ENCODE measurements at regions not wholly inside any gene's neighbourhood (a gene's known extent, or its start where the extent isn't known, plus 50 kb on each side); places are given as distances from the start of the nearest gene placed in this dataset.

- DNase-seq = no peak
Measured at GRCh38 chr11:33520112-33520511, 180.5 kb downstream of the C11orf91 start.

- peak; percentile 48 for DNase-seq
Measured at GRCh38 chr11:33515347-33515746, 185.3 kb downstream of the C11orf91 start.

DNA sequence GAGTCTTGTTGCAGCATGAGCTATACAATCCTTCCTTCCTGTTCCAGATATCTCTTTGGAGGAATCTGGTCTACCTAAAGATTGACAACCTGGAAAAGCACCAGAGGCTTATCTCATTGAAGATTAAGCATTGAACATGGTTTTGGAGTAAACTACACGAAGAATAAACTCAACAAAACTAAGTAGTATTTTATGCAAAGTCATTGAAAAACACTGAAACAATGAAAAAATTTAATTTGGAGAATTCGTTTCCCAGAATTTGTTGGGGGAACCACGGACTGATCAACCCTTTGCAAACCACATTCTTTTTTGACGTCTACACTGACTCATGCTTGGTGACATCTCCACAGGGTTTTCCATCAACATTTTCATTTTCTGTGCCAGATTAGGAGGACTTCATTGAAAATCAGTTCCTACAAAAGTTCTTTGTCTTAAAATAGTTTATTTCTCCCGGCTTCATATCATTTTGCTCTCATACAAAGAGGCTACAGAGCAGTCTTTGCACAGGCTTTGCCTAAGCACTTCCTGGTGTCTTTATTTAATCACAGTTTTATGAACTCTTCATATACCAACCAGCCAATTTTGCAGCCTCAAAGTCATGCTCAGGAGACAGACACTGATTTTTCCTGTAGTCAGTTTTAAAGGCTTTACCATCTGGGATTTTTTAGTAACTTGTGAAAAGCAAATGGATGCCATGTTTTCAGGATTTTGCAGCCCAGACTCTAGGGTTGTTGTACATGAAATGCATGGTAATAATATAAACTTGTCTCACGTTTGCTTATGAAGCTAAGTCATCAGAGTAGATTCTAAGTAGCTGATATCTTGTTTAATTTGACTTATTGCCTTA is 186.3 kb downstream of the C11orf91 start:
- no peak for DNase-seq

- DNase-seq = no peak
Measured at GRCh38 chr11:33509632-33510031, 191.0 kb downstream of the C11orf91 start.

GRCh38 chr11:33507967-33508366 is 192.7 kb downstream of the C11orf91 start:
- DNase-seq = peak; percentile 52

DNA sequence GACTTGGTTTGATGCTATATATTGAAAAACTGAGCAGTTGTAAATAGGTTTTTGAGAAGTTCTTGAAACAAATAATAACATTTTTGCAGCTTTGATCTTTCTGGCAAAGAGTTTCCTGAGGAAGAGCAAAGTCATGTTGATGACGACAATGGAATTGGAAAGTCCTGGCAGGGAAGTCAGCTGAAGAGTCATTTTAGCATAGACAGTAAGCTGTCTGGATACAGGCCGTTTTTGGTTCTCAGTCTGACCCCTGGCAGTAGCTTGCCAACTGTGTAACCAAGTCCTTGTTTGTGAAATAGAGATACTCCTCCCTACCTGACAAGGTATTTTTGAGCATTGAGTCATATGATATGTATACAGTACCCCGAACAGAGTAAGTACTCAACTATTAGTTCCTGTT is 193.3 kb downstream of the C11orf91 start:
- DNase-seq = no peak

DNA sequence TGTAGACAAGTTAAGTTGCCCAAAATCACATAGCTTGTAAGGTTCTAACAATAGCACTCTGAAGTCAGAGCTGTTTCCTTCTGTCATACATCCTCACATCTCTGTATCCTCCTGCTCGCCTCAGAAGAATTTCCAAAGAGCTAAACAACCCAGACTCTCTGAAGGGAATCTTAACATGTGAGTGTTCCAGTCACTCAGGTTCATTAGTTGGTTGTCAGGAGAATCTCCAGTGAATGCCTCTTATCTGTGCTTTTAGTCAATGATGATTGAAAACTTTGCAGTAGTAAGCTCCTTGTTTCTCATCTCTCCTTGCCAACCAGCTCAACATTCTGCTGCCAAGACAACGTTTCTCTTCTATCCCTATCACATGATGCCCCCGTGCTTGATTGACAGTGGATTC is 195.5 kb downstream of the C11orf91 start:
- DNase-seq = no peak

DNA sequence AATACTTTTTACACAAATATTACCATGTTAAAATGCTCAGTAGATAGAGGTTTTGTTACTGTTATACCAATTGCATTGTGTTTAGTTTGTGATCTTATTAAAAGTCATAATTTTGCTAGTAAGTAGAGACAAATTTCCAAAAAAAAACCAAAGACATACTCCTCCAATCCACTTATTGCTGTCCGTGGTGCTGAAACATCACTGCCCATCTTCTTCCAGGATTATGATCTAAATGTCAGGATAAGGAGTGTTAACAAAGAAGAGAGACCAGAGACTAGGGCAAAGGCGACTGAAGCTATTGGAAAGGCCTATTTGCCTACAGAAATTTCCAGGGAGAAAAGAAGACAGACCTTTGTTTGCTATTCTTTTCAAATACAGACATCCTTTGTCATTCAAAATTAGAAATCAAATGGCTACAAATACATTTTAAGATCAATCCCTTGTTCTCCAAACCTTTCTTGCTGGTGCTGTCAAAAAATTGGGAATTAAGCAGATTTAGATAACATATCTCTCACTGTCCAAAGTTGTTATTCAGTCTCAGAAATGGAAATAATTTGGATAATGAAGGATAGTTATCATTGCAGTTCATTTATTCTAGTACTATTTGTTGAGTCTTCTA is 199.7 kb downstream of the C11orf91 start:
- peak; percentile 65 for DNase-seq

DNA sequence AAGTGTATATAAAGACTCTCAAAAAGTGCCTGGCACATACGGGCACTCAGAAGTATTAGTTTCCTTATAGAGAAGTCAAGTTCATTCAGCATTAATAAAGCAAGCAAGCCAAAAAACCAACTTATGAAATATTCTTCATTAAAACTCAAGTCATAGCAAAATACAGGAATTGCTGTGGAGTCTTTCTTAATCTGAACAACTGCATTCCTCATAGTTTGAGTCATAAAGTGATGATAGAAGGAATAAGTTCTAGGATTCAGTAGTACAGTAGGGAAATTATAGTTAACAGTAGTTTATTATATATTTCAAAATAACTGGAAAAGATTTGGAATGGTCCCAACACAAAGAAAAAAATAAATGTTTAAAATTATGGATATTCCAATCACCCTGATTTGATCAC is 200.3 kb downstream of the C11orf91 start:
- peak; percentile 42 for DNase-seq

DNA sequence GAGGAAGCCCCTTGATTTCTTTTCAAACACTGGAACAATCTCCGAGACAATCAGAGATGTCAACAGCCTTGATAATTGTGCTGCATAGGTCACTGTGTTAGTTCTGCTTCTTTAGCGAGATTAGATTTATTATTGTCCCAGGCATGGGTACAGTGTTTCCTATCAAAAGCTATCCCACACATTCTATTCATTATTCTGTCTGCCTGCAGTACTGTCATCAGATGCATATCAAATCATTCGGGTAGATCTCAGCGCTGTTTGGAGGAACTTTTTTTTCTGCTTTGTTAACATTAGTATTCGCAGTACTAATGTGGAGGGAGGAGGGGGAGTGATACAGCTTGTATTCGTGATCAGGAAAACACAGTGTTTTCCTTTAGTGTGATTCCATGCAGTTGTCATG is 208.0 kb downstream of the C11orf91 start:
- DNase-seq = no peak

- peak; percentile 30 for DNase-seq
Measured at GRCh38 chr11:33490842-33491370, 209.7 kb downstream of the C11orf91 start.

DNA sequence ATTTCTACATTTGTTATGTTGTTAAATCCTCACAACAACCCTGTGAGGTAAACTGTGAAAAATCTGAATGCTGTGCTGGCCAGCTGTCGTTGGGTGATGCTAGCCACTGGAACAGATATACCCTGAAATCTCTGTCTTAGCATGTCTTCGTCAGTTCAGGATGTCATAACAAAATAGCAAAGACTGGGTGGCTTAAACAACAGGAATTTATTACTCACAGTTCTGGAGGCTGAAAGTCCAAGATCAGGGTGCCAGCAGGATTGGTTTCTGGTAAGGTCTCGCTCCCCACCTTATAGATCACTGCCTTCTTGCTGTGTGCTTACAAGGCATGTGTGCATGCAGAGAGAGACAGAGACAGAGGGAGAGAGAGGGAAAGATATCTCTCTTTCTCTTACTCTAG is 211.7 kb downstream of the C11orf91 start:
- DNase-seq = no peak

GRCh38 chr11:33480626-33481025 is 220.0 kb downstream of the C11orf91 start:
- DNase-seq = no peak

DNA sequence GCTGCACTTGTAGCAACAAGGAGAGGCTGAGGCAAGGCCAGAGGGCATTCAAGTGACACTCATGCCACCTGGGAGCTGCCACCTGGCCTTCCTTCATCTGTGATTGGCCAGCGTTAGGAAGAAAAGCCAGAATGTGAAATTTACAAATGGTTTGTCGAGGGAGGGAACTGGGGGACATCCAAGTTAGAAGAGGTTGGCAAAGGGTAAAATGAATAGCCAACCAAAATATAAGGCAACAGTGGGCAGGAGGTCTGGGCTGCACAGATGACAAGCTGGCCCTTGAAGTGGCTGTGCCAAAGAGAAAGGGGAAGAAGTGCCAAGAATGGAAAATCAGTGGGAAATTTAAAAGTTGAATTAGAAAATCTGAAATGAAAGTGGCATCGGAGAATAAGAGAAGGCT is 221.4 kb downstream of the C11orf91 start:
- DNase-seq = no peak

GRCh38 chr11:33478111-33478573 is 221.0 kb downstream of the HIPK3 start:
- DNase-seq = no peak

GRCh38 chr11:33476945-33477606 is 219.9 kb downstream of the HIPK3 start:
- peak; percentile 38 for DNase-seq

- peak; percentile 71 for DNase-seq
Measured at GRCh38 chr11:33475993-33476392, 218.8 kb downstream of the HIPK3 start.

DNA sequence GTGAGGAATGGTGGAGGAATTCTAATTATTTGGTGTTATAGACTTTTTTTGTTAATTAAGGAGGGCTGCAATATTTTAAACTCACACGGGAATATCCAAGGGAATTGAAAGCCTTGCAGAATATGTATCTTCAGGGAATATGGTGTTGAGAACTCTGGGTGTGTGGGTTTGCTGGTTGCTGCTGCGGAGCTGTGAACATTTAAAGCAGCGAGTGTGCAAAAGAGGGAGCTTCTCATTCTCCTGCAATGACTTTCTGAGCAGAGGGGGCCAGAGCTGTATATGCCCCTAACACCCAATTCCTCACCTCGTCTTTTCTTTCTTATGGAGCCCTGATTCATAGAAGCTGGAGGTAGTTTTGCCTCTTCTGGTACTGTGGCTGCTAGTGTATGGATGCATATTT is 217.7 kb downstream of the HIPK3 start:
- DNase-seq = peak; percentile 23

DNA sequence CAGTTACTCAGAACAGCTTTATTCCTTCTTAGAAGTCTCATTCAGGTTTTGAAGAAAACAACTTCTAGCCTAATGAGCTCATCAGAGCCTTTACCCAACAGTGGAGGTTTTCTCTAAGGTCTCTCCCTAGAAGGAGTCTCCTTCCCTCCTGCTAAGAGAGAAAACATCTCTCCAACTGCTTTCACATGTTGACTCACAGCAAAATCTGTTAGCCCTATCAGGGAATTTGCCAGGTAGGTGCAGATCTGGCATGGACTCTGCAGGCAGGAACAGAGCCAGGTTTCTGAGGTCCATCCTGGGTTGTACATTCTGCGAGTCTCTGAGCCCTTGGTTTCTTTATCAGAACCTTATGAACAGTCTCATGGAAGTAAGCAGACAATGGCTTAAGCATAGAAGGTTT is 214.4 kb downstream of the HIPK3 start:
- no peak for DNase-seq

- DNase-seq = no peak
Measured at GRCh38 chr11:33467966-33468365, 210.8 kb downstream of the HIPK3 start.

GRCh38 chr11:33463059-33463458 is 205.9 kb downstream of the HIPK3 start:
- DNase-seq = peak; percentile 35

GRCh38 chr11:33461369-33462125 is 204.4 kb downstream of the HIPK3 start:
- DNase-seq = no peak

GRCh38 chr11:33457948-33458347 is 200.8 kb downstream of the HIPK3 start:
- no peak for DNase-seq
